HG02981 (cell line): ENCODE measurements at regions not wholly inside any gene's neighbourhood (a gene's known extent, or its start where the extent isn't known, plus 50 kb on each side); places are given as distances from the start of the nearest gene placed in this dataset.

ENCODE experiments used
- ATAC-seq: cut with Tn5 transposase; IDR thresholded peaks from one replicate; pipeline ENCODE4 v1.9.1; 2021; ENCODE audit warnings: mild to moderate bottlenecking, moderate library complexity; ENCODE audit not compliant: unreplicated experiment

GRCh38 chr17:15048933-15049794, 216.0 kb downstream of the PMP22 start:
- ATAC-seq, result no peak

- no peak for ATAC-seq
These were observed 216.7 kb downstream of the PMP22 start for GRCh38 chr17:15048381-15048780.

- no peak for ATAC-seq
These were observed 222.8 kb downstream of the PMP22 start for GRCh38 chr17:15042311-15042710.

GRCh38 chr17:15039366-15039765, 225.8 kb downstream of the PMP22 start:
- ATAC-seq, result no peak

- no peak for ATAC-seq
These were observed 226.5 kb downstream of the PMP22 start for GRCh38 chr17:15038656-15039055.

- no peak for ATAC-seq
These were observed 228.9 kb downstream of the PMP22 start for GRCh38 chr17:15036238-15036637.

GRCh38 chr17:15031975-15032374, 233.2 kb downstream of the PMP22 start:
- ATAC-seq, result no peak

GRCh38 chr17:15029469-15029868, 235.7 kb downstream of the PMP22 start:
- no peak for ATAC-seq

- no peak for ATAC-seq
These were observed 237.3 kb downstream of the PMP22 start for GRCh38 chr17:15027853-15028252.

- no peak for ATAC-seq
These were observed 239.0 kb downstream of the PMP22 start for GRCh38 chr17:15026088-15026487.

- ATAC-seq, result no peak
These were observed 241.4 kb downstream of the PMP22 start for GRCh38 chr17:15023589-15024336.

- ATAC-seq, result no peak
These were observed 246.0 kb downstream of the PMP22 start for GRCh38 chr17:15019158-15019557.

GRCh38 chr17:15012351-15012980, 252.7 kb downstream of the PMP22 start:
- ATAC-seq, result no peak

GRCh38 chr17:15009087-15009486, 256.0 kb downstream of the PMP22 start:
- no peak for ATAC-seq

- no peak for ATAC-seq
These were observed 258.0 kb downstream of the PMP22 start for GRCh38 chr17:15007147-15007553.

GRCh38 chr17:15006421-15007128, 258.6 kb downstream of the PMP22 start:
- no peak for ATAC-seq

GRCh38 chr17:15000661-15001060, 264.5 kb downstream of the PMP22 start:
- ATAC-seq, result no peak

- no peak for ATAC-seq
These were observed 267.8 kb downstream of the PMP22 start for GRCh38 chr17:14997290-14997689.

GRCh38 chr17:14986127-14986526, 279.0 kb downstream of the PMP22 start:
- no peak for ATAC-seq

- no peak for ATAC-seq
These were observed 292.3 kb downstream of the PMP22 start for GRCh38 chr17:14972844-14973243.

GRCh38 chr17:14971054-14971453, 294.1 kb downstream of the PMP22 start:
- ATAC-seq, result no peak
